ENCODE measurements at regions not wholly inside any gene's neighbourhood (a gene's known extent, or its start where the extent isn't known, plus 50 kb on each side); places are given as distances from the start of the nearest gene placed in this dataset.

GRCh38 chr6:97644353-97644752 lies 361.3 kb upstream of the MMS22L start:
- Histone ChIP-seq H3K27ac (ENCODE audit: insufficient read depth, low read length, poor library complexity, severe bottlenecking) (no peak overlapping the region), H3K36me3 (ENCODE audit: control insufficient read depth, insufficient read depth, low read length) (no peaks in the 10 kb centered on the region), H3K27me3 (ENCODE audit: control insufficient read depth, insufficient read depth, low read length) (no peaks in the 10 kb centered on the region), H3K9me3 (ENCODE audit: control insufficient read depth in 2 of 2, low read length in 2 of 2) (no peaks in the 10 kb centered on the region), H3K4me3 (ENCODE audit: low read depth, low read length) (no peak overlapping the region), H3K4me1 (ENCODE audit: control insufficient read depth, insufficient read depth, low read length, poor library complexity, severe bottlenecking) (no peaks in the 10 kb centered on the region)
- no peaks in the 10 kb centered on the region for H3K27me3 Mint-ChIP-seq
- H3K9me3 Mint-ChIP-seq = peaks cover 0 to 12% (median 3%) of the 10 kb centered on the region in 7 donors
- DNase-seq = no peak
- H3K4me1 Mint-ChIP-seq = no peaks in the 10 kb centered on the region
- ATAC-seq (ENCODE audit: low read depth in 2 of 2) = no peak
- no peak overlapping the region for H3K4me3 Mint-ChIP-seq
- H3K36me3 Mint-ChIP-seq = no peaks in the 10 kb centered on the region
- H3K27ac Mint-ChIP-seq = no peak overlapping the region

- Histone ChIP-seq H3K36me3 (ENCODE audit: control insufficient read depth, insufficient read depth, low read length) (no peaks in the 10 kb centered on the region), H3K4me1 (ENCODE audit: control insufficient read depth, insufficient read depth, low read length, poor library complexity, severe bottlenecking) (no peaks in the 10 kb centered on the region), H3K27ac (ENCODE audit: insufficient read depth, low read length, poor library complexity, severe bottlenecking) (no peak overlapping the region), H3K4me3 (ENCODE audit: low read depth, low read length) (no peak overlapping the region), H3K9me3 (ENCODE audit: control insufficient read depth in 2 of 2, low read length in 2 of 2) (no peaks in the 10 kb centered on the region), H3K27me3 (ENCODE audit: control insufficient read depth, insufficient read depth, low read length) (no peaks in the 10 kb centered on the region)
- DNase-seq = no peak
- H3K9me3 Mint-ChIP-seq = peaks cover 0 to 12% (median 3%) of the 10 kb centered on the region in 7 donors
- no peaks in the 10 kb centered on the region for H3K4me1 Mint-ChIP-seq
- H3K27ac Mint-ChIP-seq = no peak overlapping the region
- no peaks in the 10 kb centered on the region for H3K36me3 Mint-ChIP-seq
- ATAC-seq (ENCODE audit: low read depth in 2 of 2) = no peak
- no peak overlapping the region for H3K4me3 Mint-ChIP-seq
- H3K27me3 Mint-ChIP-seq = no peaks in the 10 kb centered on the region
Observed at GRCh38 chr6:97645757-97646156, 362.7 kb upstream of the MMS22L start.

- Mint-ChIP-seq H3K4me1 (no peaks in the 10 kb centered on the region), H3K4me3 (no peak overlapping the region), H3K36me3 (no peaks in the 10 kb centered on the region), H3K27ac (no peak overlapping the region), H3K27me3 (no peaks in the 10 kb centered on the region), H3K9me3 (peaks cover 0 to 4% (median 0%) of the 10 kb centered on the region in 7 donors)
- no peaks in the 10 kb centered on the region for H3K36me3 ChIP-seq (ENCODE audit: control insufficient read depth, insufficient read depth, low read length)
- H3K9me3 ChIP-seq (ENCODE audit: control insufficient read depth in 2 of 2, low read length in 2 of 2) = no peaks in the 10 kb centered on the region
- no peak overlapping the region for H3K27ac ChIP-seq (ENCODE audit: insufficient read depth, low read length, poor library complexity, severe bottlenecking)
- ATAC-seq (ENCODE audit: low read depth in 2 of 2) (no peak), DNase-seq (no peak)
- no peak overlapping the region for H3K4me3 ChIP-seq (ENCODE audit: low read depth, low read length)
- H3K4me1 ChIP-seq (ENCODE audit: control insufficient read depth, insufficient read depth, low read length, poor library complexity, severe bottlenecking) = no peaks in the 10 kb centered on the region
- H3K27me3 ChIP-seq (ENCODE audit: control insufficient read depth, insufficient read depth, low read length) = no peaks in the 10 kb centered on the region
Observed at GRCh38 chr6:97653076-97653475, 370.1 kb upstream of the MMS22L start.

- no peak for DNase-seq
- no peak overlapping the region for H3K27ac Mint-ChIP-seq
- no peak overlapping the region for H3K4me3 Mint-ChIP-seq
Observed at GRCh38 chr6:97653517-97653916, 370.5 kb upstream of the MMS22L start.

GRCh38 chr6:97654674-97655073 lies 371.7 kb upstream of the MMS22L start:
- no peak overlapping the region for H3K4me3 ChIP-seq (ENCODE audit: low read depth, low read length)
- Mint-ChIP-seq H3K36me3 (no peaks in the 10 kb centered on the region), H3K27ac (no peak overlapping the region), H3K4me3 (no peak overlapping the region), H3K4me1 (no peaks in the 10 kb centered on the region), H3K27me3 (no peaks in the 10 kb centered on the region), H3K9me3 (peaks cover 0 to 4% (median 0%) of the 10 kb centered on the region in 7 donors)
- H3K27me3 ChIP-seq (ENCODE audit: control insufficient read depth, insufficient read depth, low read length) = no peaks in the 10 kb centered on the region
- no peaks in the 10 kb centered on the region for H3K4me1 ChIP-seq (ENCODE audit: control insufficient read depth, insufficient read depth, low read length, poor library complexity, severe bottlenecking)
- no peak overlapping the region for H3K27ac ChIP-seq (ENCODE audit: insufficient read depth, low read length, poor library complexity, severe bottlenecking)
- no peaks in the 10 kb centered on the region for H3K9me3 ChIP-seq (ENCODE audit: control insufficient read depth in 2 of 2, low read length in 2 of 2)
- ATAC-seq (ENCODE audit: low read depth in 2 of 2) (no peak), DNase-seq (no peak)
- H3K36me3 ChIP-seq (ENCODE audit: control insufficient read depth, insufficient read depth, low read length) = no peaks in the 10 kb centered on the region

More at GRCh38 chr6:97653517-97653916, 370.5 kb upstream of the MMS22L start:
- no peak overlapping the region for H3K27ac ChIP-seq (ENCODE audit: insufficient read depth, low read length, poor library complexity, severe bottlenecking)
- no peaks in the 10 kb centered on the region for H3K9me3 ChIP-seq (ENCODE audit: control insufficient read depth in 2 of 2, low read length in 2 of 2)
- H3K36me3 Mint-ChIP-seq = no peaks in the 10 kb centered on the region
- H3K27me3 Mint-ChIP-seq = no peaks in the 10 kb centered on the region
- H3K9me3 Mint-ChIP-seq = peaks cover 0 to 4% (median 0%) of the 10 kb centered on the region in 7 donors
- H3K4me3 ChIP-seq (ENCODE audit: low read depth, low read length) = no peak overlapping the region
- ATAC-seq (ENCODE audit: low read depth in 2 of 2) = no peak
- no peaks in the 10 kb centered on the region for H3K27me3 ChIP-seq (ENCODE audit: control insufficient read depth, insufficient read depth, low read length)
- no peaks in the 10 kb centered on the region for H3K4me1 Mint-ChIP-seq
- no peaks in the 10 kb centered on the region for H3K4me1 ChIP-seq (ENCODE audit: control insufficient read depth, insufficient read depth, low read length, poor library complexity, severe bottlenecking)
- H3K36me3 ChIP-seq (ENCODE audit: control insufficient read depth, insufficient read depth, low read length) = no peaks in the 10 kb centered on the region

GRCh38 chr6:97656236-97656635 lies 373.2 kb upstream of the MMS22L start:
- H3K4me3 Mint-ChIP-seq = no peak overlapping the region
- H3K36me3 Mint-ChIP-seq = no peaks in the 10 kb centered on the region
- H3K27ac Mint-ChIP-seq = no peak overlapping the region
- no peak for ATAC-seq (ENCODE audit: low read depth in 2 of 2)
- Histone ChIP-seq H3K9me3 (ENCODE audit: control insufficient read depth in 2 of 2, low read length in 2 of 2) (no peaks in the 10 kb centered on the region), H3K36me3 (ENCODE audit: control insufficient read depth, insufficient read depth, low read length) (no peaks in the 10 kb centered on the region), H3K27ac (ENCODE audit: insufficient read depth, low read length, poor library complexity, severe bottlenecking) (no peak overlapping the region), H3K4me1 (ENCODE audit: control insufficient read depth, insufficient read depth, low read length, poor library complexity, severe bottlenecking) (no peaks in the 10 kb centered on the region), H3K27me3 (ENCODE audit: control insufficient read depth, insufficient read depth, low read length) (no peaks in the 10 kb centered on the region), H3K4me3 (ENCODE audit: low read depth, low read length) (no peak overlapping the region)
- DNase-seq = no peak
- no peaks in the 10 kb centered on the region for H3K4me1 Mint-ChIP-seq
- H3K9me3 Mint-ChIP-seq = peaks cover 0 to 4% (median 0%) of the 10 kb centered on the region in 7 donors
- no peaks in the 10 kb centered on the region for H3K27me3 Mint-ChIP-seq

GRCh38 chr6:97656706-97657350 lies 373.8 kb upstream of the MMS22L start:
- Histone ChIP-seq H3K36me3 (ENCODE audit: control insufficient read depth, insufficient read depth, low read length) (no peaks in the 10 kb centered on the region), H3K4me3 (ENCODE audit: low read depth, low read length) (no peak overlapping the region), H3K9me3 (ENCODE audit: control insufficient read depth in 2 of 2, low read length in 2 of 2) (no peaks in the 10 kb centered on the region), H3K4me1 (ENCODE audit: control insufficient read depth, insufficient read depth, low read length, poor library complexity, severe bottlenecking) (no peaks in the 10 kb centered on the region), H3K27ac (ENCODE audit: insufficient read depth, low read length, poor library complexity, severe bottlenecking) (no peak overlapping the region), H3K27me3 (ENCODE audit: control insufficient read depth, insufficient read depth, low read length) (no peaks in the 10 kb centered on the region)
- Mint-ChIP-seq H3K4me1 (no peaks in the 10 kb centered on the region), H3K4me3 (no peak overlapping the region), H3K27ac (no peak overlapping the region), H3K27me3 (no peaks in the 10 kb centered on the region), H3K9me3 (peaks cover 0 to 4% (median 0%) of the 10 kb centered on the region in 7 donors), H3K36me3 (no peaks in the 10 kb centered on the region)
- DNase-seq (no peak), ATAC-seq (ENCODE audit: low read depth in 2 of 2) (no peak)

GRCh38 chr6:97658090-97658489 lies 375.1 kb upstream of the MMS22L start:
- H3K4me1 ChIP-seq (ENCODE audit: control insufficient read depth, insufficient read depth, low read length, poor library complexity, severe bottlenecking) = no peaks in the 10 kb centered on the region
- Mint-ChIP-seq H3K4me1 (no peaks in the 10 kb centered on the region), H3K4me3 (no peak overlapping the region), H3K27ac (no peak overlapping the region), H3K9me3 (peaks cover 0 to 4% (median 0%) of the 10 kb centered on the region in 7 donors), H3K27me3 (no peaks in the 10 kb centered on the region), H3K36me3 (no peaks in the 10 kb centered on the region)
- H3K27me3 ChIP-seq (ENCODE audit: control insufficient read depth, insufficient read depth, low read length) = no peaks in the 10 kb centered on the region
- H3K27ac ChIP-seq (ENCODE audit: insufficient read depth, low read length, poor library complexity, severe bottlenecking) = no peak overlapping the region
- ATAC-seq (ENCODE audit: low read depth in 2 of 2) (no peak), DNase-seq (no peak)
- H3K9me3 ChIP-seq (ENCODE audit: control insufficient read depth in 2 of 2, low read length in 2 of 2) = no peaks in the 10 kb centered on the region
- H3K36me3 ChIP-seq (ENCODE audit: control insufficient read depth, insufficient read depth, low read length) = no peaks in the 10 kb centered on the region
- H3K4me3 ChIP-seq (ENCODE audit: low read depth, low read length) = no peak overlapping the region

Measured in CD4-positive, CD25-positive, alpha-beta regulatory T cell (primary cell).